ENCODE measurements at regions not wholly inside any gene's neighbourhood (a gene's known extent, or its start where the extent isn't known, plus 50 kb on each side); places are given as distances from the start of the nearest gene placed in this dataset.

DNA sequence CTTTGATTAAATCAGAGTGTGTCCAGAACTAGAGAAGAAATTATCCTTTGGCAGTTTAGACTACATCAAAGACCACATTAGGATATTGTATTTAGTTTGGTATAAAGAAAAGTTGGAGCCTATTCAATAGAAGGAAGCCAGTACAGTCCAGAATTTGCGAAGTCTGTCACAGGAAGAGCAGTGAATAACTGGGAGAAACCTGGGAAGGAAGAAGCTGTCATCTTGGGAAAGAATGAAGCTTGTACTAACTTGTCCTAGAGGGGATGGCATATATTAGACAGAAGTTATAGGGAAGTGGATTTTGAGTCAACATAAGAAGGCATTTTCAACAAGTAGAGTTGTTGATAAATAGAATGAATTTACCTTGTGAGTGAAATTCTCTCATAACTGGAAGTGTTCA is 386.7 kb downstream of the LRIG3 start:
- Histone ChIP-seq H3K36me3 (ENCODE audit: control insufficient read depth, insufficient read depth, low read length) (no peaks in the 10 kb centered on the region), H3K9me3 (ENCODE audit: control insufficient read depth, insufficient read depth, low read depth, low read length) (no peaks in the 10 kb centered on the region), H3K4me3 (ENCODE audit: low read depth in 2 of 2, low read length in 2 of 2) (no peak overlapping the region), H3K27me3 (ENCODE audit: control insufficient read depth, insufficient read depth, low read length) (no peaks in the 10 kb centered on the region), H3K4me1 (ENCODE audit: control insufficient read depth, insufficient read depth, low read length) (no peaks in the 10 kb centered on the region), H3K27ac (ENCODE audit: low read length) (no peak overlapping the region)
- no TSS peak for BruUV-seq (replicated peaks)
- intact Hi-C loops (cut with micrococcal nuclease; ENCODE audit: unreplicated experiment) = no loop called here
- in situ Hi-C loops (cut with HindIII; ENCODE audit: low pct_unique_long_range_greater_than_20kb, low sequenced_read_pairs) = no loop called here
- ATAC-seq (no peak), DNase-seq (ENCODE audit: low read depth, low spot score) (no peak)
- TF ChIP-seq TCF7L2 (IDR thresholded peaks at IDR 0.05; ENCODE audit: low read depth, low read length) (no peak), SIN3A (IDR thresholded peaks at IDR 0.05; ENCODE audit: borderline replicate concordance, insufficient read depth, low read depth, low read length) (no peak), POLR2AphosphoS5 (IDR thresholded peaks at IDR 0.05; ENCODE audit: low read depth, low read length) (no peak)
- TF ChIP-seq, protein P1, sequence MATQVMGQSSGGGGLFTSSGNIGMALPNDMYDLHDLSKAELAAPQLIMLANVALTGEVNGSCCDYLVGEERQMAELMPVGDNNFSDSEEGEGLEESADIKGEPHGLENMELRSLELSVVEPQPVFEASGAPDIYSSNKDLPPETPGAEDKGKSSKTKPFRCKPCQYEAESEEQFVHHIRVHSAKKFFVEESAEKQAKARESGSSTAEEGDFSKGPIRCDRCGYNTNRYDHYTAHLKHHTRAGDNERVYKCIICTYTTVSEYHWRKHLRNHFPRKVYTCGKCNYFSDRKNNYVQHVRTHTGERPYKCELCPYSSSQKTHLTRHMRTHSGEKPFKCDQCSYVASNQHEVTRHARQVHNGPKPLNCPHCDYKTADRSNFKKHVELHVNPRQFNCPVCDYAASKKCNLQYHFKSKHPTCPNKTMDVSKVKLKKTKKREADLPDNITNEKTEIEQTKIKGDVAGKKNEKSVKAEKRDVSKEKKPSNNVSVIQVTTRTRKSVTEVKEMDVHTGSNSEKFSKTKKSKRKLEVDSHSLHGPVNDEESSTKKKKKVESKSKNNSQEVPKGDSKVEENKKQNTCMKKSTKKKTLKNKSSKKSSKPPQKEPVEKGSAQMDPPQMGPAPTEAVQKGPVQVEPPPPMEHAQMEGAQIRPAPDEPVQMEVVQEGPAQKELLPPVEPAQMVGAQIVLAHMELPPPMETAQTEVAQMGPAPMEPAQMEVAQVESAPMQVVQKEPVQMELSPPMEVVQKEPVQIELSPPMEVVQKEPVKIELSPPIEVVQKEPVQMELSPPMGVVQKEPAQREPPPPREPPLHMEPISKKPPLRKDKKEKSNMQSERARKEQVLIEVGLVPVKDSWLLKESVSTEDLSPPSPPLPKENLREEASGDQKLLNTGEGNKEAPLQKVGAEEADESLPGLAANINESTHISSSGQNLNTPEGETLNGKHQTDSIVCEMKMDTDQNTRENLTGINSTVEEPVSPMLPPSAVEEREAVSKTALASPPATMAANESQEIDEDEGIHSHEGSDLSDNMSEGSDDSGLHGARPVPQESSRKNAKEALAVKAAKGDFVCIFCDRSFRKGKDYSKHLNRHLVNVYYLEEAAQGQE (IDR thresholded peaks at IDR 0.05; ENCODE audit: insufficient read depth in 1 of 2, low read depth in 2 of 2, low read length in 1 of 2) = no peak
- TF ChIP-seq, protein P2, sequence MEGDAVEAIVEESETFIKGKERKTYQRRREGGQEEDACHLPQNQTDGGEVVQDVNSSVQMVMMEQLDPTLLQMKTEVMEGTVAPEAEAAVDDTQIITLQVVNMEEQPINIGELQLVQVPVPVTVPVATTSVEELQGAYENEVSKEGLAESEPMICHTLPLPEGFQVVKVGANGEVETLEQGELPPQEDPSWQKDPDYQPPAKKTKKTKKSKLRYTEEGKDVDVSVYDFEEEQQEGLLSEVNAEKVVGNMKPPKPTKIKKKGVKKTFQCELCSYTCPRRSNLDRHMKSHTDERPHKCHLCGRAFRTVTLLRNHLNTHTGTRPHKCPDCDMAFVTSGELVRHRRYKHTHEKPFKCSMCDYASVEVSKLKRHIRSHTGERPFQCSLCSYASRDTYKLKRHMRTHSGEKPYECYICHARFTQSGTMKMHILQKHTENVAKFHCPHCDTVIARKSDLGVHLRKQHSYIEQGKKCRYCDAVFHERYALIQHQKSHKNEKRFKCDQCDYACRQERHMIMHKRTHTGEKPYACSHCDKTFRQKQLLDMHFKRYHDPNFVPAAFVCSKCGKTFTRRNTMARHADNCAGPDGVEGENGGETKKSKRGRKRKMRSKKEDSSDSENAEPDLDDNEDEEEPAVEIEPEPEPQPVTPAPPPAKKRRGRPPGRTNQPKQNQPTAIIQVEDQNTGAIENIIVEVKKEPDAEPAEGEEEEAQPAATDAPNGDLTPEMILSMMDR (IDR thresholded peaks at IDR 0.05) = no peak
- ChIA-PET CTCF (no interaction called here), POLR2A (no interaction called here)

DNA sequence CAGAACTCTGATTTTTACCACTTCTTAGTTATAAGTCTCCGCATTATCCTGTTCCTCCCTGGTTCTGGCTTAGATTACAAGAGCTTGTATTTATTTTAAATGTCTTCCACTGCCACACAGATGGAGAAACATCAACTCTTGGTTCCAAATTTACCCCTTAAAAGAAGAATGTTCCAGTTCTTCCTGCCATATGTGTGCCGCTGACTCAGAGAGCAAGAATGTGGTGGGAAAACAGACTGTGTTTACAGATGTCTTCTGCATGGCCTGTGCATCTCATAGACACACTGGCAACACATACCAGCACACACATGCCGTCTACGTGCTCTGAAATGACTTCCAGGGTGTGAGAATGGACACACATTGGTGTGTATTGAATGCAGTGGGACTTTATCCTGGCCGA is 383.0 kb downstream of the LRIG3 start:
- CTCF ChIA-PET = no interaction called here
- no peaks in the 10 kb centered on the region for H3K4me1 ChIP-seq (ENCODE audit: control insufficient read depth, insufficient read depth, low read length)
- POLR2A ChIA-PET = no interaction called here
- DNase-seq (ENCODE audit: low read depth, low spot score) (no peak), ATAC-seq (no peak)
- H3K4me3 ChIP-seq (ENCODE audit: low read depth in 2 of 2, low read length in 2 of 2) = no peak overlapping the region
- BruUV-seq (replicated peaks) = no TSS peak
- TF ChIP-seq, protein P2 (IDR thresholded peaks at IDR 0.05) = no peak
- TF ChIP-seq TCF7L2 (IDR thresholded peaks at IDR 0.05; ENCODE audit: low read depth, low read length) = no peak
- TF ChIP-seq SIN3A (IDR thresholded peaks at IDR 0.05; ENCODE audit: borderline replicate concordance, insufficient read depth, low read depth, low read length) = no peak
- TF ChIP-seq POLR2AphosphoS5 (IDR thresholded peaks at IDR 0.05; ENCODE audit: low read depth, low read length) = no peak
- TF ChIP-seq, protein P1 (IDR thresholded peaks at IDR 0.05; ENCODE audit: insufficient read depth in 1 of 2, low read depth in 2 of 2, low read length in 1 of 2) = no peak
- no peak overlapping the region for H3K27ac ChIP-seq (ENCODE audit: low read length)
- H3K27me3 ChIP-seq (ENCODE audit: control insufficient read depth, insufficient read depth, low read length) = no peaks in the 10 kb centered on the region
- intact Hi-C loops (cut with micrococcal nuclease; ENCODE audit: unreplicated experiment) = no loop called here
- no peaks in the 10 kb centered on the region for H3K36me3 ChIP-seq (ENCODE audit: control insufficient read depth, insufficient read depth, low read length)
- no peaks in the 10 kb centered on the region for H3K9me3 ChIP-seq (ENCODE audit: control insufficient read depth, insufficient read depth, low read depth, low read length)
- in situ Hi-C loops (cut with HindIII; ENCODE audit: low pct_unique_long_range_greater_than_20kb, low sequenced_read_pairs) = no loop called here

Measured in Panc1 (cell line).